ENCODE measurements at regions not wholly inside any gene's neighbourhood (a gene's known extent, or its start where the extent isn't known, plus 50 kb on each side); places are given as distances from the start of the nearest gene placed in this dataset.

DNA sequence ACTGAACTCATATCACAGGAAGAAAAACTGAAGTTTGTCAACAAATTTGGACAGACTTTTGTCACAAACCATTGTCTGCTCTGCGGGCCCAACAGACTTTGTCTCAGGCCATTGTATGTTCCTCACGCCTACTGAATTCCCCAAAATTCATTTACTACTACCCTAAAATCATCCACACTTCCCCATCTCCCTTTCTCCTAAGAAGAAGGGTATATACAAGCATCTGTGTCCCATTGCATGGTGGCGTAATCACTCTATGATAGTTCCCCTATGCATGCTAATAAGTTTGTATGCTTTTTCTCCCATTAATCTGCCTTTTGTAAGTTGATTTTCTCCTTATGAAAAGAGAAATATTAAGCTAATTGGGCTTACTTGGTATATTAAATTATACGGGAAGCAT is 54.9 kb upstream of the ATF3 start:
- no peak overlapping the region for H3K27ac ChIP-seq
- H3K4me3 ChIP-seq, result no peak overlapping the region
- DNase-seq (no peak), ATAC-seq (peak; percentile 7)
- H3K4me1 ChIP-seq, result no peaks in the 10 kb centered on the region
- intact Hi-C loops (cut with DNase I), result no loop called here
- H3K27me3 ChIP-seq, result no peaks in the 10 kb centered on the region
- H3K9me3 ChIP-seq, result no peaks in the 10 kb centered on the region
- TF ChIP-seq CTCF (IDR thresholded peaks at IDR 0.05), result no peak
- H3K36me3 ChIP-seq, result no peaks in the 10 kb centered on the region

- Histone ChIP-seq H3K4me3 (no peak overlapping the region), H3K36me3 (no peaks in the 10 kb centered on the region), H3K9me3 (no peaks in the 10 kb centered on the region), H3K27ac (no peak overlapping the region), H3K4me1 (no peaks in the 10 kb centered on the region), H3K27me3 (no peaks in the 10 kb centered on the region)
- TF ChIP-seq CTCF (IDR thresholded peaks at IDR 0.05), result no peak
- no peak for ATAC-seq
- no peak for DNase-seq
- intact Hi-C loops (cut with DNase I), result no loop called here
Observed at GRCh38 chr1:212554401-212554800, 54.2 kb upstream of the ATF3 start.

GRCh38 chr1:212555426-212555825 is 53.1 kb upstream of the ATF3 start:
- intact Hi-C loops (cut with DNase I), result no loop called here
- Histone ChIP-seq H3K27ac (no peak overlapping the region), H3K4me1 (no peaks in the 10 kb centered on the region), H3K36me3 (no peaks in the 10 kb centered on the region), H3K9me3 (no peaks in the 10 kb centered on the region), H3K27me3 (no peaks in the 10 kb centered on the region), H3K4me3 (no peak overlapping the region)
- DNase-seq (no peak), ATAC-seq (no peak)
- no peak for TF ChIP-seq CTCF (IDR thresholded peaks at IDR 0.05)

- Histone ChIP-seq H3K4me3 (no peak overlapping the region), H3K36me3 (no peaks in the 10 kb centered on the region), H3K4me1 (no peaks in the 10 kb centered on the region), H3K27ac (no peak overlapping the region), H3K27me3 (no peaks in the 10 kb centered on the region), H3K9me3 (no peaks in the 10 kb centered on the region)
- TF ChIP-seq CTCF (IDR thresholded peaks at IDR 0.05), result no peak
- no peak for ATAC-seq
- DNase-seq, result no peak
- intact Hi-C loops (cut with DNase I), result no loop called here
Observed at GRCh38 chr1:212556822-212557549, 51.6 kb upstream of the ATF3 start.

- TF ChIP-seq CTCF (IDR thresholded peaks at IDR 0.05), result no peak
- Histone ChIP-seq H3K9me3 (no peaks in the 10 kb centered on the region), H3K27me3 (no peaks in the 10 kb centered on the region), H3K36me3 (no peaks in the 10 kb centered on the region), H3K4me1 (no peaks in the 10 kb centered on the region), H3K27ac (peak overlapping the region; percentile 98), H3K4me3 (peak overlapping the region; percentile 91)
- DNase-seq, result peak; percentile 89
- ATAC-seq, result peak; percentile 85
- intact Hi-C loops (cut with DNase I), result no loop called here
Observed at GRCh38 chr1:212557739-212558692, 50.5 kb upstream of the ATF3 start.
